Heart right ventricle (tissue), 16 donors: ENCODE measurements at regions not wholly inside any gene's neighbourhood (a gene's known extent, or its start where the extent isn't known, plus 50 kb on each side); places are given as distances from the start of the nearest gene placed in this dataset.

Experiments used
- ATAC-seq, 8 donors: fragments of 200-7000 bp; cut with Tn5 transposase; one replicate each; pipeline ENCODE4 v1.9.1; 2020; ENCODE audit warnings: mild to moderate bottlenecking in 8 of 8, moderate library complexity in 8 of 8, moderate number of reproducible peaks in 1 of 8
- DNase-seq, 2 donors: peaks; one replicate each; pipeline ENCODE4 v3.0.0-alpha.2; 2020
- H3K27ac ChIP-seq, 10 donors: fragments of 200-600 bp; sonication (generic) in 2 of 10; one replicate each; pipeline versions ENCODE4 v1.5.0 to v1.8.0; 2020 to 2022; ENCODE audit warnings: mild to moderate bottlenecking in 3 of 10
- H3K27me3 ChIP-seq, 7 donors: fragments of 200-600 bp; one replicate each; pipeline ENCODE4 v1.8.0; 2021 to 2022; ENCODE audit warnings: mild to moderate bottlenecking in 2 of 7
- H3K36me3 ChIP-seq, 9 donors: fragments of 200-600 bp; sonication (generic) in 1 of 9; one replicate each; pipeline versions ENCODE4 v1.5.0 to v1.8.0; 2020 to 2022; ENCODE audit warnings: mild to moderate bottlenecking in 2 of 9
- H3K4me1 ChIP-seq, 9 donors: fragments of 200-600 bp; sonication (generic) in 1 of 9; one replicate each; pipeline versions ENCODE4 v1.5.0 to v1.8.0; 2020 to 2022; ENCODE audit warnings: mild to moderate bottlenecking in 4 of 9
- H3K4me3 ChIP-seq, 10 donors: fragments of 200-600 bp; sonication (generic) in 2 of 10; one replicate each; pipeline versions ENCODE4 v1.5.0 to v1.8.0; 2020 to 2022; ENCODE audit warnings: mild to moderate bottlenecking in 7 of 10, moderate library complexity in 2 of 10
- H3K9me3 ChIP-seq, 11 donors: fragments of 200-600 bp in 10 of 11; sonication (generic) in 2 of 11; one replicate each; pipeline versions ENCODE4 v1.5.0 to v1.8.0; 2013 to 2022; ENCODE audit warnings: mild to moderate bottlenecking in 2 of 11, control low read depth in 1 of 11, moderate library complexity in 1 of 11
- CTCF ChIP-seq, 9 donors: fragments of 200-600 bp; sonication (generic) in 2 of 9; IDR thresholded peaks; one replicate each; pipeline versions ENCODE4 v1.5.0 to v1.8.0; 2021 to 2022; ENCODE audit warnings: antibody characterized with exemption in 9 of 9, mild to moderate bottlenecking in 5 of 9, moderate library complexity in 1 of 9
- WGBS, 2 donors: extraction: QIAGEN DNeasy Blood & Tissue Kit; methylation state at CpG; one replicate each; pipeline ENCODE4 v1.1.7; 2013; ENCODE audit warnings: inconsistent platforms in 1 of 2; 5-methylcytosine and 5-hydroxymethylcytosine counted together
- intact Hi-C, 10 donors: fragments of 100-400 bp; cut with DNase I; formaldehyde crosslinking; loops; one replicate each; pipeline versions ENCODE4 v1.11.1 to v1.14.2; 2022
- donor health status: Arrhythmogenic right ventricular cardiomyopathy.
- donor health status: ischemic (EF 13 %, LVEDD 7.1; RV severe dilation, severe dysfunction).
- donor health status: healthy with polysubstance abuse.
- donor health status: DM: no; HTN: yes; CAD: no.
- donor health status: DM: no; HTN: no; CAD: no.
- donor health status: ischemic (EF 25% LVEDD 6.9; RV normal size, moderate dysfunction).
- donor health status: ischemic (EF 25% LVEDD 5.7; RV mildly dilated, moderate dysfunction).
- donor health status: healthy.
- donor health status: DM: yes; HTN: yes; CAD: no.
- donor health status: Ischemic cardiomyopathy.
- donor health status: ischemic (EF 35%, LVEDD 5.7; RV mildly dilated, moderate dysfunction).
- donor health status: nonischemic (EF 11% LVEDD 7.7; RV severe dilation, severe dysfunction).
- donor health status: DM: yes; HTN: yes; CAD: no.
- donor health status: PGD.
- donor health status: ischemic (EF 29% LVEDD 5.4; RV normal size, mild dysfunction).
- donor health status: nonischemic (EF 23%, LVEDD 6.1; RV moderate dilation, normal function).

GRCh38 chr1:177334903-177335302, 164.1 kb downstream of the BRINP2 start:
- Histone ChIP-seq H3K27me3 (peaks cover 0 to 10% (median 0%) of the 10 kb centered on the region in 7 donors), H3K9me3 (no peaks in the 10 kb centered on the region), H3K27ac (no peak overlapping the region), H3K4me1 (peaks cover 0 to 13% (median 3%) of the 10 kb centered on the region in 9 donors), H3K36me3 (no peaks in the 10 kb centered on the region), H3K4me3 (no peak overlapping the region)
- no peak for DNase-seq
- TF ChIP-seq CTCF (IDR thresholded peaks at IDR 0.05) = no peak
- intact Hi-C loops = no loop called here
- no peak for ATAC-seq

GRCh38 chr1:177333936-177334595, 163.3 kb downstream of the BRINP2 start:
- no peak overlapping the region for H3K27ac ChIP-seq
- H3K36me3 ChIP-seq = no peaks in the 10 kb centered on the region
- peak in 3 of 9 donors; percentile 12 to 38 (median 24) for TF ChIP-seq CTCF (IDR thresholded peaks at IDR 0.05)
- H3K4me3 ChIP-seq = no peak overlapping the region
- intact Hi-C loops = no loop called here
- 36 to 37% methylated on average over 4 of the region's 4 CpGs for WGBS, 2 donors
- no peaks in the 10 kb centered on the region for H3K9me3 ChIP-seq
- peak in 7 of 8 donors; percentile 42 to 81 (median 58) for ATAC-seq
- H3K4me1 ChIP-seq = peaks cover 0 to 13% (median 3%) of the 10 kb centered on the region in 9 donors
- H3K27me3 ChIP-seq = peaks cover 0 to 8% (median 0%) of the 10 kb centered on the region in 7 donors
- no peak for DNase-seq
